Stimulated activated CD4-positive, alpha-beta T cell treated with anti-CD3 and anti-CD28 coated beads, Interleukin-2, amount 100 ng/mL, for 24 hours (primary cell): ENCODE measurements at regions not wholly inside any gene's neighbourhood (a gene's known extent, or its start where the extent isn't known, plus 50 kb on each side); places are given as distances from the start of the nearest gene placed in this dataset.

Experiments used
- DNase-seq, 2 donors: peaks; one replicate each; pipeline ENCODE4 v3.0.0-alpha.2; 2020

DNA sequence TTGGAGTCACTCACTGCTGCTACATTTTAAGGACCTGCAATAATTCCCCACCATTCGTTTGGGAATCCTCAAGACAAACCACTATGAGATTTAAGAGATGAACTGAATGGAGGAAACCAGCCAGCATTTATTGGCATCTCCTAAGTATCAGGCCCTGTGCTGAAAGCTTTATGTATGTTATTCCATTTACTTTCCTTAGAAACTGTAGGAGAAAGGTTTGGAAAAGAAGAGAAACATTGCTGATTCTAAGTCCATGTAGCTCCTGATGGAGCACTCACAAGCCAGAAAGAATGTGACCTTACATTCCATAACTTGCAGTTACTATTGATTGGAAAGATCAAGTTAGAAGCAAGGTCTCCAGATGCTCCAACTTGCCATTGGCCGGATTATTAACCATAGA, 267.4 kb downstream of the GAS1 start:
- DNase-seq: no peak

DNA sequence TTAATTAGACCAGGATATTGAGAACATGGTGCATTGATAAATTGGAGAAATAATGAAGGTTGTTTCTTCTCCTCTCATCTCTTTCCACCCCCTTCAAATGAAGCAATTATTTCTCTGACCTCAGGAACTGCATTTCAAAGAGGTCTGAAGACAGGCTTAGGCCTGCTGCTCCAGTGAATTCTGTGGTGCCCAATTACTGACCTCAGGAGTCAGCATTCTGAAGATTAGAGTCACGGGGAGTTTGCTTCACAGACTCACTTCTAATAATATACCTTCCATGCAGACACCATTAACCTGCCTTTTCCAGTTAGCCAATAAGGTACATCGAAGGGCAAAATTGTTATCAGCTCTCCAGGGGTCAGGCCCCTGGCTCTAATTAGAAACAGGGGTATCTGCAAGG, 270.9 kb downstream of the GAS1 start:
- no peak for DNase-seq

DNA sequence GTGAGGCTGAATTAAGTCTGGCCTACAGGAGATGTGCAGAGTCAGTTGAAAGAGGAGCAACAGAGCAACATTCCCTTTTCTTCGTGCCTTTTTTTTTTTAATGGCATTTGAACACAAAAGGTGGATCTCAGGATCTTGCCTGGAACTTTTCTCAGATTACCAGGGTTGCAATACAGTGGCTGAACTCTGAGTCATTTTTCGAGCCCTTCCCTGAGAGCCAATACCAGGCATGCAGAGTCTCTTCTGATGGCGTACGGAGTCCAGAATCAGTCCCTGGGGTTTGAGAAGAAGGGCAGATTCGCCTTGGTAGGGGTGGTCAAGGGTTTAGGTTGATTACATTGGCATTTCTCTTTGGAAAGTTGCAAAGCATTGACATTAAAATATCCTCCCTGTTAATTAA, 271.5 kb downstream of the GAS1 start:
- DNase-seq: no peak

DNA sequence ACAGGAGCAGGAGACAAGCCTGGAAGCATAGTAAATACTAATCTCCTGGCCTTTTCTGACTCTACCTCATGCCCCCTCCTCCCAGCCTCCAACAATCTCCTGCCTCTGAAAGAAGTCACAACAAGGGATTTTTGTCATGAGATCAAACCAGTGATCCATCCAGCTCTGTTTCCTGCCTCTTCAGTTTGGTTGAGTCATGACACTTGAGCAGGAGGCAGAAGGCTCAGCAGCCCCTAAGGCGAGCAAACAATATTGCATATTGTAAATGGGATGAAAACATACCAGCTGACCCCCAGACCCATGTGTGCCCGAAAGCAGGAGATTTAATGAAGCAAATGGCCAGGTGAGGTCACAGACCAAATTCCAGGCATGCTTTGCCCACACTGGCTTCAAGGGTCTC, 272.8 kb downstream of the GAS1 start:
- no peak for DNase-seq

DNA sequence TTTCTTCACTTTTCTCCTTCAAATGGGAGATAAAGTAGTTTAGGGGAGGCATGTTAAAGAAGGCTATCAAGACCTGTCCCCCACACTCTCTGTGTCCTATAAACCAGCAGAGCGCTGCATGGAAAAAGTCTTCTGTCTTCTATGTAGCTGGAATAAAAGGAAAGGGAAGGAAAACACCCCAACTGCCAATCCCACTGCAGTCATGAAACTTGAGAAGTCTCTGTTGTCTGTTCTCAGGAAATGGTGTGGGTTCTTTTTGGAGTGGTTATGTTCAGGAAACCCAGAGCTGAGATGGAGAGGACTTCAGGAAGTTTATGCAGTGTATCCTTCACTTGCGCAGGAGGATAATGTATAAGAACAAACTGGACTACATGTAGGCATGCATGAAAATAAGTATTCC, 274.3 kb downstream of the GAS1 start:
- no peak for DNase-seq

DNA sequence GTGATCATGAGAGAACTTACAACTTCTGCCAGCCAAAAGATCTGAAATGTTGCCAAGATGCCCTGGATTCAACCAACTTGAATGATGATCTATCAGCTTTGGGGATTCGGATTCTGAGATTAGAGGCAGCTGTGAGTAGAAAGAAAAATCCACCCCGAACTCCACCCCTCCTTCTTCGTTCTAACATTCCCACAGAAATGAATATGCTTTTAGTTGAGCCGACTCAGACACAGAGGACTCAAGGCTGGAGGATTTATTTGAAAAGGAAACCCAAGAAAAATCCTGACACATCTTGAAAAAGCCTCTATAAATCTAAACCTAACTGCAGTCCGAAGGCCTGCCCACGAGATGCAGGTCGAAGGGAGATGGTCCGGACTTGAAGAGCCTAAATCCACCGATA, 275.0 kb downstream of the GAS1 start:
- DNase-seq: no peak

DNA sequence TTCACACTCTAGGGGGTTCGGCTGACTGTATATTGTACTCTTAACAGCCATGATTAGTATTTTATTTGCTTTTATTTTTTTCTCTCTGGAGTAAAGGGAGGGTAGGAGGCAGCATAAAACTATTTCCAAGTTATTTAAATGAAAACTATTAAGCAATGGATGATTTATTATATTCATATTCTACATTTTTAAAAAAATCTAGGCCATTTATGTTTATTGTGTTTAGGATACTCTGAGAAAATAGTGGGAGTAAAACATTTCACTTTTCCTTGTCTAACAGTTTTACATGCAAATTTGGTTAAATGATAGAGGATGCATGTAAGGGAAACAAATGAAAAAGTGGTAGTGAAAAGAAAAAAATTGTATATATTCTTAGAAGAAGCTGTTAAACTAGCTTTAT, 276.3 kb downstream of the GAS1 start:
- DNase-seq: no peak

DNA sequence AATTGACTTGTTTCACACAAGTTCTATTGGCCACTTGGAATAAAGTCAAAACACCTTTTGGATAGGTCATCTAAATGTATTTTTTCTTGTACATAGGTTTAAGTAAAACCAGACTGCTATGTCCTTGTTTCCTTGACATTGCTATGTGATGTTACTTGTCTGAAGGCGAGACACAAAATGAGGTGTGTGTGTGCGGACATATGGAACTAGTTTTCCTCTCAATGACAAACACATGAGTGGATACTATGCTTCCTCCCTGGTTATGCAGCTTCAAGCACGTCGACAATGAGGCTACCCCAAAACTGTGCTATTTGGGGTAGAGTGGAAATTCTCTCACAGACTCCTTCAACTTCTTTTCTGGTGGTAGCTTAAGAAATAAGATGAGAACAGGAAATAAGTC, 276.8 kb downstream of the GAS1 start:
- DNase-seq: no peak

DNA sequence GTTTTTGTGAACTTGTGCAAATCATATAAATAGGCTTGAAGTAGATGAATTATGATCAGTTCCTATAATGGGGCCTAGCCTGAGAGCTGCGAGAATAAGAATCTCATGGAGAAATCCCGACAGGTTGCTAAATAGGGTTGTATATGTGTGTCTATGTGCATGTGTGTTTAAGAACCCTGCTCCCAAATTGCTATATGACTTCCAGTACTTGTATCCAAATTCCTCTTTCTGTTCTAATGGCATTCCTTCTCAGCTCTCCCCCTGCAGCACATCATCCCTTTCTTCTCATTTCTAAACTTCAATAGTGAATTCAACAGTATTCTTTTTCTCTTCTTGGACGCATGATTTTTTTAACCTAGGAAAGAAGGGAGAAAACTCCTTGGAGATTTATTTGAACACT, 277.2 kb downstream of the GAS1 start:
- DNase-seq: no peak

DNA sequence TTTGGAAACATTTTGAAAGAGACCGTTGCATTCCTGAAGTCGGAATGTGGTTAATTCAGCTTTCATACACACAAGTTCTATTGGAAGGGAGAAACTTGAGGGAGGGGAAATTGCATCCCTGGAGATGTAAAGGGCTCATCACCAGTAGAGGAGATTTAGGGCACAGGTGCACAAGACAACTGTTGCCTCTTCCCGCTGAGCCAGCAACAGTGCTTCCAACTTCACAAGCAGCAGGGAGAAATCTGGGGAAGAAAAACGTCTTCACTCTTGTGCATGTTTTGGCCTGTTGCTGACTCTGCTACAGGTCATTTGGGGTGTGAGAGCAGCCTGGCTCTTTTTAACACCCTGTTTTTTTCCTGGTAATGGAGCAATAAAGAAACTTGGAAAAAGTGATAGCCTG, 277.9 kb downstream of the GAS1 start:
- DNase-seq: no peak

DNA sequence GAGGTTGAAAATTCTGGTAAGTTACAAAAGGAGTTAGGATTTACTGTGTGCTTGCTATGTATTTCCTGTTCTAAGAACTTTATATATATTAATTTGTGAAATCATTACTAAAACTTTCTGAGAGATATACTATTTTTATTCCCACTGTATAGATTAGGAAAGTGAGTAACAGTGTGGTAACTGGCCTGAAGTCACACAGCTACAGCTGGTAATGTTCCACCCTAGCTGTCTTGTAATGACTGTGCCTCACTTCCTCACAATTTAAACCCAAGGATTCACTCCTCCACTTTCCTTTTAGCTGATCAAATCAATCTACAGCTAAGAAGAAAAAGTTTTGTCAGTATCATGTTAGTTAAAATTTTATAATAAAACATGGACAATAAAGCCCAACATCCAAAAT, 278.8 kb downstream of the GAS1 start:
- no peak for DNase-seq

DNA sequence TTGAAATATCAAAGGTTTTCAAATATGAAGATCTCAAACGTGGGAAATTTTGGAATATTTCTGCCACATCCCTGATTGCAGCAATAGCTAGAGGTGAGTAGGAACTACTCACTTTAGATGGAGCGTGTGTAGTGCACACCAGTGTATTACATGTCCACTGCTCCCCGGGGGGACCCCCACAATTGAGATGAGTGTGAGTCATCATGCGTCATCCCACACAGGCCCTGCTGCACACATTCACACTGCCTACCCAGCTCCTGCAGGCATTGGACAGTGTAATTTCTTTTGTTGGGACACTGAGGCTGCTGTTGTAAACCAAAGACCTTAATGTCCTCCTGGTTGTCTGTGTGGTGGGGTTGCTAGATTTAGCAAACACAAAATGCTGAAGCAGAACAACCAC, 280.0 kb downstream of the GAS1 start:
- no peak for DNase-seq

DNA sequence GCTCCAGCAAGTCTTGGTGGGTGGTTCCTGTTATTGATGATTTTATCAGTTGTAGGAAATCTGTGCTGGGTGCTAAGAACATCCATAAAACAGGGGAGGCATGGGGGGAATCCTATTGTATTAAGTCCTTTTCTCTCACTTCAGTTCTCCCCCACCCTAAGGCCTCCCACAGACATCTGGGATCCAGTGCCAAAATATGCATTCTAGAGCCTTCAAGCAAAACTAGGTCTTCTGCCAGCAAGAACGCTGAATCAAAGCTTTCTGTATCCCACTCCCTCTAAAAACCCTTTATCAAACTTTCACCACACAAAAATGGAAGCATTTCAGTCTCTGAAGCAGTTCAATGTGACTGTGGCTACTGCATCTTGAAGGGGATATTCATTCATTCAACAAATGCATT, 281.9 kb downstream of the GAS1 start:
- DNase-seq: no peak

DNA sequence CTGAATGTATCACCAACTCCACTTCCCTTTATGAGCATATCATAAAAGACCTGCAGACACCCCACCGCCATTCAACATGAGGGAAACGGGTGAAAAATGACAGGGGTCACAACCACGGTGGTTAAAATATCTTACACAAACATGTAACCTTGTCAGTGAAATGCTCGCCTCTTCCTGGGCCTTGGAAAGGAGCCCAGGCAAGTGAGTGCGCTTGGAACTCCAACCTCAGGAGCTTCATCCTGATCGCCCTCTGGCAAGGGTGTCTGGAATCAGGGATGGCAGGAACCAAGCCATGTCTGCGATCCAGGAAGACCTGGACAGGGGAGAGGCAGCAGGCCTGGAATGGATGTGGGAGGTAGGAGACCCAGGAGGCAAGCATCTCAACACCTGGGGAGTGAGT, 282.7 kb downstream of the GAS1 start:
- no peak for DNase-seq

DNA sequence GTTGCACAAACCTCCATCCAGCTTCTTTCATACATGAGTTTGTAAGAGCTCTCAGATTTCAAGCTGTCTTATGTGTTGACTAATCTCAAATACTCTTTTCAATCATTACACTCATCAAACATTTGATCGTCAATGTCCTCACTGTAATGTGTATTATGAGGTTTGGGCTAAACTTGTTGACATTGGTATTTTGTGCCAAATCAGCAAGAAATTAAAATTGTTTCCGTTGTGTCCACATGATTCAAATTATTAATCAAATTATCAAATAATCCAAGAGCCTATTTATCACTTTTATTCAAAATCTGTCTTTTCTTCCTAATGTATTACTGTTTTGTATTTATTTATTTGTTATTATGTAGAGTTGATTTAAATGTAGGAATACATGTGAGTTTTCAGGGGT, 283.4 kb downstream of the GAS1 start:
- no peak for DNase-seq

DNA sequence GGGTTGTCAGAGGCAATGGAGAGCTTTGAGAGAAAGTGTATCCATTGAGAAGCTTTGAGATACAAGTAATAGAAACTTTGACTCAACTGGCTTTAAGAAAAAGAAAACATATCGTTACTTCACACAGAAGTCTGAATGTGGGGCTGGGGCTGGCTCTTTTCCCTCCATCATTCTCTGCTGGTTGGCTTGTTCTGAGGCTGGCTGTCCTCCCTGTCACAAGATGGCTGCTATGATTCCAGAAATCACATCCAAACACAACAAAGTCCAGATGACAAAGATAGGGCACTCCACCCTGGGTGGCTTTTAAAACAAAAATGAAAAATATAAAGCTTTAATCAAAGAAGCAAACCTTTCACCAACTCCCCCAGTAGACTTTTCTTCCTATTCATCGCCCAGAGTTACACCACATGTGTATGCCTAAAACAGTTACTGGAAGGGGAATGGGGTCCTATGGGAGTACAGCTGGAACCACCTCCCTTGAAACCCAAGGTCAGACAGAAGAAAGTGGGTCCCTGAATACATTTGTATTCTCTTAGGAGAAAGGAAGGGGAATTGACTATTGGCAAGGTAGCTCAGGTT, 284.3 kb downstream of the GAS1 start:
- DNase-seq: no peak

DNA sequence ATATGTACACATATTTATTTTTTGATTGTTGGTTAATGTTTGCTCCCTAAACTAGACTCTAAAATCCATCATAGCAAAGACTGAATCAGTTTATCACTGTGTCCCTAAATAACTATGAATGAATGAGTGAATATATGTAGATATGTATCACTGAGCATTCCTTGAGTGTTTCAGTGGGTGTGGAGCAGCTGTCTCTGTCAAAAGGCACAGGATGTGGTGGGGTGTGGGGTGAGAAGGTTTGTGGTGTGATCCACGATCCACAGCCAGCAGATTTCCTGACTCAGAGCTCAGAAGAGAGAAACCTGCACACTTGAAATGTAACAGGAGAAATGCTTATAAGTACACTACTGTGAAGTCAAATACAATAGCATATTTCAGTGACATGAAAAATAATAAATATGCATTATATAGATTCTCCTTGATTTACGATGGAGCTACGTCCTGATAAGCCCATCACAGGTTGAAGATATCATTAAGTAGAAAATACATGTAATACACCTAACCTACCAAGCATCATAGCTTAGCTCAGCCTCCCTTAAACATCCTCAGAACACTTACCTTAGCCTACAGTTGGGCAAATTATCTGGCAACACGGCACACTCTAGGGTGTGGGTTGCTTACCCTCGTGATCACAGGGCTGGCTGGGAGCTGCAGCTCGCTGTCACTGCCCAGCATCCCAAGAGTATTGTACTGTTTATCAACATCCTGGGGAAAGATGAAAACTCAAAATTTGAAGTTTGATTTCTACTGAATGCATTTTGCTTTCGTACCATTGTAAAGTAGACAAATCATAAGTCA, 287.0 kb downstream of the GAS1 start:
- peak in 1 of 2 donors; percentile 6 for DNase-seq

DNA sequence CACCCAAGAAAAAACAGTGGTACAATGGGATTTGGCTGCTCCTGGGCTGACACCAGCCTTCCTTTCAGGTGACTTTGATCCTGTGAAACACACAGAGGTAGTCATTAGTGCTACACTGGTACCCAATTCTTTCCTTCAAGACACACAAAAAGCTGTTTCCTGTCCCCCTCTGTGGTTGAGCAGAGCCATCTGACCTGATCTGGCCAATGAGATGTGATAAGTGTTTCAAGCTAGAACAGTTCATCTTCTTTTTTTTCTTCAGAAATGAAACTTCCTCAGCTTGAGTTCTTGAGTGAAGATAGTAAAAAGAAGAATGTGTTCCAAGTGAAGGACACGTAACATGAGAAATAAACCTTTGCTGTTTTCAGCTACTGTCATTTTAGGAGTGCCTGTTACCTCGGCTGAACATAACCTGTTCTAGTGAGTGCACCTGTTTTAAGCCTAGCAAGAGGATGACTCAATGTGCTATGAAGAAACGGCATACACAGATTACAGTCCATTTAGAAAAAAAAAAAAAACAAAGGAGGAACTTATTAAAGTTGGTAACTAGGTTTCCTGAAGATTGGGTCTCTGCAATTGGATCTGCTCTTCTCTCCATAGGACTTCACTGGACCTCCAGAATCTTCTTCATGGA, 287.8 kb downstream of the GAS1 start:
- no peak for DNase-seq

DNA sequence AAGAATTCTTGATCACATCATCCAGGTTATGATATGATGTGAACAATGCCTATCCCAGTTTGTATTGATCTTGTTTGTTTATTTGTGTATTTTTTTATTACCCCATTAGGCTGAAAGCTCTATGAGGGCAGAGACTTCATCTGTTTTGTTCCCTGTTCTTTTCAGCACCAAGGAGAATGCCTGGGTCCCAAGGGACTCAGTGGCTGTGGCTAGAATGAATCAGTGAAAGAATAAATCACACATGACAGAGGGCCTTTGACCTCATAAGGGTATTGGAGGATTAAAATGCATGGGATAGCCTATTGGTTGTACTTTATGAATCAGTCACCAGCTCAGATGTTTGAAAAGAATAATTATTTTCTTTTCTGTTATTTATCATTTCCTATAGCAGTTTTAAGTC, 292.2 kb downstream of the GAS1 start:
- DNase-seq: no peak

DNA sequence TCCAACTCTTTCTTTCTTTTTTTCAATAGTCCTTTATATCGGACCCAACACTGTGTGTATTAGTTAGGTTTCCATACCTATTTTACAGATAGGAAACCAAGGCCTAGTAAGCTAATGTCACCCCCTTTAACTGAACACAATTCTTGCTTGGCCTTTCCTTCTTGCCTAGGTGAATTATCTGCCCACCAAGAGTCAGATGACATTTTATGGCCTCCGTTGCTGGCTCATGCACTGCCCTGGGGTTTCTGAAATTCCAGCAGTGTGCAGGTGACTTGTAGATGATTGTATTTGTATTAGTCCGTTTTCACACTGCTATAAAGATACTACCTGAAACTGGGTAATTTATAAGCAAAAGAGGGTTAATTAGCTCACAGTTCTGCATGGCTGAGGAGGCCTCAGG, 293.8 kb downstream of the GAS1 start:
- DNase-seq: no peak

DNA sequence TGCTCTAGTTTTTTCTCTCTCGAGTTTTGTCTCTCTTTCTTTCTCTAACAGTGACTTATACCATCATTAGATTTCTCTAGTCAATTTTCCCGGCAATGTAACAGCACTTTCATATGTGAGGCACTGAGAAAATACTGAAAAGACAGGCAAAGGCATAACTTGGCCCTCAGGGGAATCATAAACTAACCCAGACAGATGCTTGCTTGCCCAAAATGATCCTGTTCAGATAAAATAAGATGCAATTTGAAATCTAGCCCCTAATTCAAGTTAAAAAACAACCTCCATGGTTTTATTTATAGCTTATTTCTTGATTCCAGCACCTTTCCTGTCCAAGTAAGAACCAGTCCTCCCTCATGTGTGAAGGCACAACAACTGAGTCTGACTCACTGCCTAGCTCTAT, 294.6 kb downstream of the GAS1 start:
- no peak for DNase-seq

DNA sequence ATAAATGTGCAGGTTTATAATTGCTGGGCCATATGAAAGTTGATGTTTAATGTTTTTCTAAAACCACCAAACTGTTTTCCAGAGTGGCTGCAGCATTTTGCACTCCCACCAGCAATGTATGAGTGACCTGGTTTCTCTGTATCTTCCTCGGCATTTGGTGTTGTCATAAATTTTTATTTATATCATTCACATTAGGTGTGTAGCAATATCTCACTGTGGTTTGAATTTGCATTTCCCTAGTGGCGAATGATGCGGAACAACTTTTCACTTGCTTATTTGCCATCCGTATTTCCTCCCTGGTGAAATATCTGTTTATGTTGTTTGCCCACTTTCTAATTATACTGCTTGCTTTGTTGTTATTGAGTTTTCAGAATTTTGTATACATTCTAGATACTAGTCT, 295.7 kb upstream of the TUT7 start:
- DNase-seq: no peak

DNA sequence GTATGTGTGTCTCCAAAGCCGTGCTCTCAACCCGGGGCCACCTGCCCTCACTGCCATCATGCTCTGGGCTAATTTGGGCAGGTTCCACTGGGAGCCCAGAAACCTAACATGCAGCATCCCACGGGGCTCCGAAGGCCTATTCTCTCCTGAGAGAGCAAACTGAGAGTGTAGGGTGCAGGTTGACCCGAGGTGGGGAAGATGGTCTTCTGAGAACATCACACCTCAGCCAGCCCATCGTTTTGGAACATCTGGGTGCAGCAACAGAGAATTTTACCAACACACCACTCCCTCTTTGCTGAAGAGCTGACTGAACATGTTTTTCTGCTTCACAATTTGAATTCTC, 294.6 kb upstream of the TUT7 start:
- DNase-seq: no peak

DNA sequence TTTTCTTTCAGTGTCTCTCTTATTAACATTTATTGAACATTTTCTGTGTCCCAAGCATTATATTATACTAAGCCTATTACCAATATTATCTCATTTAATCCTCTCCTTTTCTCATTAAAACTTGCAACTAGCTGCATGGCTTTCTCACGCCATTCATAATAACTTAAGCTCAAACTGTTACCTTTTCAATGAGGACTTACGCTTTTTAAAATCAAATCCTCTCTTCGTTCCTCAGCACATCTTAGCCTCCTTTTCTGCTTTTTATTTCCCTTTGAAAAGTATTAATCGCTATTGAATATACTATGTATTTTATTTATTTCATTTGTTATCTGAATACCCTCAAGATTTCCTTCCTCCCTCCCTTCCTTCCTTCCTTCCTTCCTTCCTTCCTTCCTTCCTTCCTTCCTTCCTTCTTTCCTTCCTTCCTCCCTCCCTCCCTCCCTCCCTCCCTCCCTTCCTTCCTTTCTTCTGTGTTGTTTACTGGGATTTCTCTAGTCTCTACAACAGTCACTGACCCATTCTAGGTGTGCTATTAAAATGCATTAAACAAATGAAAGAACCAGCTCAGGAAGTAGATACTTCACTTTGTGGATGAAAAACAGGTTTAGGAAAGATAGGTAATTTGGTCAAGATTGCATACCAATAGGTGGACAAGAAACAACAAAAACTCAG, 294.1 kb upstream of the TUT7 start:
- no peak for DNase-seq
